Glutamatergic neuron (in vitro differentiated cells): ENCODE measurements at regions not wholly inside any gene's neighbourhood (a gene's known extent, or its start where the extent isn't known, plus 50 kb on each side); places are given as distances from the start of the nearest gene placed in this dataset.

Experiments used
- DNase-seq: peaks from one replicate; pipeline ENCODE4 v3.0.0; 2022
- H3K27ac Mint-ChIP-seq: one replicate; pipeline ENCODE4 v1.8.0; 2020; ENCODE audit warnings: mild to moderate bottlenecking, mixed read lengths, inconsistent platforms; ENCODE audit not compliant: unreplicated experiment
- H3K27me3 Mint-ChIP-seq: one replicate; pipeline ENCODE4 v1.8.0; 2020; ENCODE audit warnings: mild to moderate bottlenecking, moderate library complexity, mixed read lengths, inconsistent platforms; ENCODE audit not compliant: unreplicated experiment
- H3K36me3 Mint-ChIP-seq: one replicate; pipeline ENCODE4 v1.8.0; 2020; ENCODE audit warnings: mild to moderate bottlenecking, mixed read lengths, inconsistent platforms; ENCODE audit not compliant: unreplicated experiment
- H3K4me1 Mint-ChIP-seq: one replicate; pipeline ENCODE4 v1.8.0; 2020; ENCODE audit warnings: mild to moderate bottlenecking, low read depth, mixed read lengths, inconsistent platforms; ENCODE audit not compliant: unreplicated experiment
- H3K4me3 Mint-ChIP-seq: one replicate; pipeline ENCODE4 v1.8.0; 2020; ENCODE audit warnings: mild to moderate bottlenecking, mixed read lengths, inconsistent platforms; ENCODE audit not compliant: unreplicated experiment
- H3K9me3 Mint-ChIP-seq: one replicate; pipeline ENCODE4 v1.8.0; 2020; ENCODE audit warnings: mild to moderate bottlenecking, moderate library complexity, mixed read lengths, inconsistent platforms; ENCODE audit not compliant: unreplicated experiment
- TF ChIP-seq, protein P1 (sequence below): fragments of 200-600 bp; sonication (generic); IDR thresholded peaks from one replicate; pipeline ENCODE4 v1.5.0; 2021; ENCODE audit not compliant: partially characterized antibody, unreplicated experiment

DNA sequence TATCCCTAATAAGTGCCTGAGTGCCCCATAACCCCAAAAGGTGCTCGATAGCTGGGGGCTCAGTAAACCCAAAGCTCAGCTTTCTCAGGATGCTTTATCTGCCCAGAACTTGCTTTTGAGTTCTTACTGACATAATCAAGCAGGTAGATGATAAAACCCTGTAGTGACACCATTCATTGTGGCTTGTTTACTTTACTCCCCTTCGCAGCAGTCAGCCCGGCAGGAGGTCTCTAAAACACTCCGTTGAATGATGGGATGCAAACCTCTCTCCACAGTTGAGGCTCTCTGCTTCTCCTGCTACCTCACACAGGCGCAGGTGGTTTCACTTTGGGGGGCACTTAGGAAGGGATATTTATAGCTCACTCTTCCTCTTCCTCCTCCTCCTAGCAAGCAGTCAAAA is 349.4 kb downstream of the HLX start:
- Mint-ChIP-seq H3K36me3 (peaks cover 11% of the 10 kb centered on the region), H3K27me3 (peaks cover 2% of the 10 kb centered on the region), H3K27ac (no peak overlapping the region), H3K9me3 (no peaks in the 10 kb centered on the region), H3K4me3 (no peak overlapping the region), H3K4me1 (no peaks in the 10 kb centered on the region)
- no peak for DNase-seq
- TF ChIP-seq, protein P1, sequence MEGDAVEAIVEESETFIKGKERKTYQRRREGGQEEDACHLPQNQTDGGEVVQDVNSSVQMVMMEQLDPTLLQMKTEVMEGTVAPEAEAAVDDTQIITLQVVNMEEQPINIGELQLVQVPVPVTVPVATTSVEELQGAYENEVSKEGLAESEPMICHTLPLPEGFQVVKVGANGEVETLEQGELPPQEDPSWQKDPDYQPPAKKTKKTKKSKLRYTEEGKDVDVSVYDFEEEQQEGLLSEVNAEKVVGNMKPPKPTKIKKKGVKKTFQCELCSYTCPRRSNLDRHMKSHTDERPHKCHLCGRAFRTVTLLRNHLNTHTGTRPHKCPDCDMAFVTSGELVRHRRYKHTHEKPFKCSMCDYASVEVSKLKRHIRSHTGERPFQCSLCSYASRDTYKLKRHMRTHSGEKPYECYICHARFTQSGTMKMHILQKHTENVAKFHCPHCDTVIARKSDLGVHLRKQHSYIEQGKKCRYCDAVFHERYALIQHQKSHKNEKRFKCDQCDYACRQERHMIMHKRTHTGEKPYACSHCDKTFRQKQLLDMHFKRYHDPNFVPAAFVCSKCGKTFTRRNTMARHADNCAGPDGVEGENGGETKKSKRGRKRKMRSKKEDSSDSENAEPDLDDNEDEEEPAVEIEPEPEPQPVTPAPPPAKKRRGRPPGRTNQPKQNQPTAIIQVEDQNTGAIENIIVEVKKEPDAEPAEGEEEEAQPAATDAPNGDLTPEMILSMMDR, result no peak

DNA sequence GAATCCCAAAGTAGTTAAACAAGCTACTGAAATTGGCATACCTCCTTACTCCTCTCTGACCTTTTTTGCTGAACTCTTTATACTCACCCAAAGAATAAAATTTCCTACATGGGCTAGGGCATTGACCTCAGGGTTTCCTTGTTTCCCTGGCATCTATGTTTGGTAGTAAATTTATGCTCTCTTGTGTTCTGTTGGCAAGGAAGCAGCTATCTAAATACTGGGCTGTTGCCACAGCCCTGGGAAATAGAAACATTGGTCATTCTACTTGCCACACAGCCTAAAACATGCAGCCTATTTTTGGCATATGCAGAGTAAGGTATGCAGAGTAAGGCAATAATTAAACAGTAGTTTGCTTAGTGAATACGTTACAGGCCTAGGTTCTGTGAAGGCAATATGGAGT is 351.4 kb downstream of the HLX start:
- Mint-ChIP-seq H3K36me3 (no peaks in the 10 kb centered on the region), H3K27me3 (peaks cover 2% of the 10 kb centered on the region), H3K4me1 (no peaks in the 10 kb centered on the region), H3K4me3 (no peak overlapping the region), H3K9me3 (no peaks in the 10 kb centered on the region), H3K27ac (no peak overlapping the region)
- no peak for DNase-seq
- TF ChIP-seq, protein P1, result no peak

DNA sequence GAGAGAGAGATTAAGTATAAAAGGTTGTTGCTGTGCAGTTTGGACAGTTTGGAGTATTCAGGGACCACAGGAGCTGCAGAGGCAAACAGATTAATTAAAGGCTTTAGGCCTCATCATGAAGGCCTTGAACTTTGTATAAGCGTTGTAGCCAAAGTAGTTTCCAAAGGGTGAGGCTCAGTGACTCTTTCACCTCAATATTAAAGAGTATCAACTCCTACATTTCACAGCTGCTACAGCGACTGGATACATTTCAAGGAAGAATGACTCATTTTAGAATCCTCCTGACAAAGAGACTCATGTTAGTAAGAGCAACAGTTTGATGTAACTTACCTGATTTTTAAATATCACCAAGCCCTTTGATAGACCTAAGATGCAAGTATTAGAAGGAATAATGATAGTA is 355.5 kb downstream of the HLX start:
- peaks cover 4% of the 10 kb centered on the region for H3K4me1 Mint-ChIP-seq
- TF ChIP-seq, protein P1, result no peak
- no peaks in the 10 kb centered on the region for H3K9me3 Mint-ChIP-seq
- H3K27ac Mint-ChIP-seq, result no peak overlapping the region
- H3K4me3 Mint-ChIP-seq, result no peak overlapping the region
- DNase-seq, result no peak
- no peaks in the 10 kb centered on the region for H3K36me3 Mint-ChIP-seq
- H3K27me3 Mint-ChIP-seq, result no peaks in the 10 kb centered on the region

DNA sequence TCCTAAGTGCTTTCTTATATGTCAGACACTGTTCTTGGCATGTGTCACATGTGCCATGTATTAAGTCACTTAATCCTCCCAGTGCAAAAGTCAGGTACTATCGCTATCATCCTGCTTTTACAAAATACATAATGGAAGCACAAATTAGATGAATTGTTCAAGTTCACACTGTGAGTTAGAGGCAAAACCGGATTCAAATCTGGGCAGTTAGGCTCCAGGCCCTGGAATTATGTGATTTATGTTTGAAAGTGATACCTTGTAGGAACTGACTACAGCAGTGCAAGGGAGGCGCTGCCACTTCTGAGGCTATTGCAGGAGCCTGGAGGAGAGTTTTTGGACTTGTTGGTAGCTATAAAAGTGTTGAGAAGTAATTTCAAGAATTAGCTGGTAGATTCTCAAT is 358.3 kb downstream of the HLX start:
- Mint-ChIP-seq H3K36me3 (no peaks in the 10 kb centered on the region), H3K4me3 (no peak overlapping the region), H3K4me1 (peaks cover 4% of the 10 kb centered on the region), H3K9me3 (no peaks in the 10 kb centered on the region), H3K27ac (no peak overlapping the region), H3K27me3 (no peaks in the 10 kb centered on the region)
- no peak for DNase-seq
- TF ChIP-seq, protein P1, result no peak

DNA sequence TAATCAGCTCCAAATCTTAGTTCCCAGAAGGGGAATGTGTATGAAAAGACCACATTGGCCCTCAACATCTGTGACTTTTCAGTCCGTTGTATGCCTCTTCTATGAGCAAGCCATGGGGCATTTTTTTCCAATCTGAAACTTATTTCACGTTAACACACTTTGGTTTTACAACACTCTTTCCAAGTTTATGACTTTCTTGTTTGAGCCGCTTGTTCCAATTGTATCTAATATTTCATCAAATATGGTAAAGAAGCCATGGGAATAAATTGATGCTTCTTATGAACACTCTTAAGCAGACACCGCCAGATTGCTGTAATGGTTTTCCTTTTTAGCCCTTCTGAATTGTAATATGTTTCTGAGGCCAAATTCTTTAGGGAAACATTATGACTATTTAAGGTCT is 359.9 kb downstream of the HLX start:
- no peak for DNase-seq
- H3K27me3 Mint-ChIP-seq, result no peaks in the 10 kb centered on the region
- H3K4me1 Mint-ChIP-seq, result peaks cover 4% of the 10 kb centered on the region
- no peak overlapping the region for H3K27ac Mint-ChIP-seq
- TF ChIP-seq, protein P1, result no peak
- H3K4me3 Mint-ChIP-seq, result no peak overlapping the region
- no peaks in the 10 kb centered on the region for H3K9me3 Mint-ChIP-seq
- H3K36me3 Mint-ChIP-seq, result no peaks in the 10 kb centered on the region
